ENCODE measurements at regions not wholly inside any gene's neighbourhood (a gene's known extent, or its start where the extent isn't known, plus 50 kb on each side); places are given as distances from the start of the nearest gene placed in this dataset.

- H3K4me3 Mint-ChIP-seq = no peak overlapping the region
- H3K4me1 Mint-ChIP-seq = peaks cover 15% of the 10 kb centered on the region
- no peaks in the 10 kb centered on the region for H3K9me3 Mint-ChIP-seq
- TF ChIP-seq CTCF (IDR thresholded peaks at IDR 0.05; ENCODE audit: unreplicated experiment in 3 of 3) = no peak
- peaks cover 4% of the 10 kb centered on the region for H3K27me3 Mint-ChIP-seq (ENCODE audit: low read depth)
- peak overlapping the region in 1 of 3 experiments; percentile 1 for H3K27ac Mint-ChIP-seq
- H3K36me3 Mint-ChIP-seq (ENCODE audit: low read depth) = no peaks in the 10 kb centered on the region
These were observed 57.2 kb upstream of the BET1 start for GRCh38 chr7:94061326-94061725.

GRCh38 chr7:94062372-94062771 is 58.2 kb upstream of the BET1 start:
- no peak overlapping the region for H3K4me3 Mint-ChIP-seq
- H3K4me1 Mint-ChIP-seq = peaks cover 15% of the 10 kb centered on the region
- H3K27ac Mint-ChIP-seq = no peak overlapping the region
- peaks cover under 1% of the 10 kb centered on the region for H3K27me3 Mint-ChIP-seq (ENCODE audit: low read depth)
- H3K9me3 Mint-ChIP-seq = no peaks in the 10 kb centered on the region
- TF ChIP-seq CTCF (IDR thresholded peaks at IDR 0.05; ENCODE audit: unreplicated experiment in 3 of 3) = no peak
- no peaks in the 10 kb centered on the region for H3K36me3 Mint-ChIP-seq (ENCODE audit: low read depth)

GRCh38 chr7:94064541-94065191 is 60.5 kb upstream of the BET1 start:
- Mint-ChIP-seq H3K4me1 (peaks cover 15% of the 10 kb centered on the region), H3K36me3 (ENCODE audit: low read depth) (no peaks in the 10 kb centered on the region), H3K9me3 (no peaks in the 10 kb centered on the region), H3K27ac (no peak overlapping the region), H3K27me3 (ENCODE audit: low read depth) (no peaks in the 10 kb centered on the region), H3K4me3 (no peak overlapping the region)
- TF ChIP-seq CTCF (IDR thresholded peaks at IDR 0.05; ENCODE audit: unreplicated experiment in 3 of 3) = no peak

- TF ChIP-seq CTCF (IDR thresholded peaks at IDR 0.05; ENCODE audit: unreplicated experiment in 3 of 3) = no peak
- peaks cover 5% of the 10 kb centered on the region for H3K4me1 Mint-ChIP-seq
- no peak overlapping the region for H3K27ac Mint-ChIP-seq
- no peaks in the 10 kb centered on the region for H3K9me3 Mint-ChIP-seq
- H3K36me3 Mint-ChIP-seq (ENCODE audit: low read depth) = no peaks in the 10 kb centered on the region
- no peaks in the 10 kb centered on the region for H3K27me3 Mint-ChIP-seq (ENCODE audit: low read depth)
- no peak overlapping the region for H3K4me3 Mint-ChIP-seq
These were observed 62.9 kb upstream of the BET1 start for GRCh38 chr7:94067047-94067446.

- no peak for TF ChIP-seq CTCF (IDR thresholded peaks at IDR 0.05; ENCODE audit: unreplicated experiment in 3 of 3)
- H3K36me3 Mint-ChIP-seq (ENCODE audit: low read depth) = no peaks in the 10 kb centered on the region
- no peaks in the 10 kb centered on the region for H3K27me3 Mint-ChIP-seq (ENCODE audit: low read depth)
- peaks cover 5% of the 10 kb centered on the region for H3K4me1 Mint-ChIP-seq
- H3K27ac Mint-ChIP-seq = no peak overlapping the region
- H3K9me3 Mint-ChIP-seq = no peaks in the 10 kb centered on the region
- H3K4me3 Mint-ChIP-seq = no peak overlapping the region
These were observed 63.4 kb upstream of the BET1 start for GRCh38 chr7:94067506-94067905.

- Mint-ChIP-seq H3K4me1 (peaks cover 5% of the 10 kb centered on the region), H3K4me3 (no peak overlapping the region), H3K27ac (no peak overlapping the region), H3K27me3 (ENCODE audit: low read depth) (no peaks in the 10 kb centered on the region), H3K9me3 (no peaks in the 10 kb centered on the region), H3K36me3 (ENCODE audit: low read depth) (no peaks in the 10 kb centered on the region)
- TF ChIP-seq CTCF (IDR thresholded peaks at IDR 0.05; ENCODE audit: unreplicated experiment in 3 of 3) = no peak
These were observed 65.1 kb upstream of the BET1 start for GRCh38 chr7:94069162-94069739.

Measured in nephron (organoid).